GM23338 (cell line): ENCODE measurements at regions not wholly inside any gene's neighbourhood (a gene's known extent, or its start where the extent isn't known, plus 50 kb on each side); places are given as distances from the start of the nearest gene placed in this dataset.

ENCODE experiments used
- ATAC-seq: fragments of 200-7000 bp; cut with Tn5 transposase; 3 replicates; pipeline ENCODE4 v1.9.1; 2020
- DNase-seq: peaks from one replicate; pipeline ENCODE4 v3.0.0-alpha.2; 2015; ENCODE audit warnings: low spot score
- H2AFZ ChIP-seq: fragments of 200-600 bp; sonication (generic); 2 replicates; pipeline ENCODE4 v1.8.0; 2016; ENCODE audit warnings: antibody characterized with exemption, mild to moderate bottlenecking, moderate library complexity
- H3F3A ChIP-seq: fragments of 200-600 bp; sonication (generic); replicated peaks from 2 replicates; pipeline ENCODE4 v1.8.0; 2017; ENCODE audit warnings: antibody characterized with exemption, mixed run types, low read depth
- H3K27ac ChIP-seq: fragments of 200-600 bp; sonication (generic); 2 replicates; pipeline ENCODE4 v1.6.1; 2016; ENCODE audit warnings: low read depth
- H3K27me3 ChIP-seq: fragments of 200-600 bp; sonication (generic); 2 replicates; pipeline ENCODE4 v1.8.0; 2016; ENCODE audit warnings: mild to moderate bottlenecking, mixed run types, moderate library complexity; ENCODE audit not compliant: insufficient read depth
- H3K36me3 ChIP-seq: fragments of 200-600 bp; sonication (generic); 2 replicates; pipeline ENCODE4 v1.8.0; 2016; ENCODE audit warnings: mild to moderate bottlenecking; ENCODE audit not compliant: insufficient read depth
- H3K4me1 ChIP-seq: fragments of 200-600 bp; sonication (generic); 2 replicates; pipeline ENCODE4 v1.8.0; 2016; ENCODE audit warnings: mild to moderate bottlenecking, moderate library complexity; ENCODE audit not compliant: insufficient read depth
- H3K4me2 ChIP-seq: fragments of 200-600 bp; sonication (generic); 2 replicates; pipeline ENCODE4 v1.7.1; 2017; ENCODE audit warnings: mixed run types
- H3K4me3 ChIP-seq: fragments of 200-600 bp; sonication (generic); 2 replicates; pipeline ENCODE4 v1.6.1; 2016; ENCODE audit warnings: mixed run types
- H3K79me2 ChIP-seq: fragments of 200-600 bp; sonication (generic); replicated peaks from 2 replicates; pipeline ENCODE4 v1.8.0; 2017; ENCODE audit warnings: mild to moderate bottlenecking; ENCODE audit not compliant: insufficient read depth
- H3K9me2 ChIP-seq: fragments of 200-600 bp; sonication (generic); 2 replicates; pipeline ENCODE4 v1.8.0; 2017; ENCODE audit not compliant: insufficient read depth
- H4K20me1 ChIP-seq: fragments of 200-600 bp; sonication (generic); replicated peaks from 2 replicates; pipeline ENCODE4 v1.8.0; 2017; ENCODE audit warnings: mild to moderate bottlenecking; ENCODE audit not compliant: insufficient read depth
- H3K27ac Mint-ChIP-seq: 2 replicates; pipeline ENCODE4 v1.8.0; 2020; ENCODE audit warnings: inconsistent platforms, mild to moderate bottlenecking, moderate library complexity, mixed read lengths
- H3K27me3 Mint-ChIP-seq: 3 replicates; pipeline ENCODE4 v1.8.0; 2022; ENCODE audit warnings: low read depth, mild to moderate bottlenecking, moderate library complexity, mixed read lengths, inconsistent platforms; ENCODE audit not compliant: insufficient read depth, poor library complexity
- H3K36me3 Mint-ChIP-seq: 3 replicates; pipeline ENCODE4 v1.8.0; 2021; ENCODE audit warnings: low read depth, mild to moderate bottlenecking, inconsistent platforms, moderate library complexity, mixed read lengths
- H3K4me1 Mint-ChIP-seq: 3 replicates; pipeline ENCODE4 v1.8.0; 2020; ENCODE audit warnings: mild to moderate bottlenecking, inconsistent platforms, mixed read lengths
- H3K4me3 Mint-ChIP-seq: 3 replicates; pipeline ENCODE4 v1.8.0; 2021; ENCODE audit warnings: moderate library complexity, mild to moderate bottlenecking, inconsistent platforms, mixed read lengths
- H3K9me3 Mint-ChIP-seq: 3 replicates; pipeline ENCODE4 v1.8.0; 2020; ENCODE audit warnings: moderate library complexity, mild to moderate bottlenecking, inconsistent platforms, mixed read lengths
- CREB1 ChIP-seq: fragments of 250-450 bp; sonication (Bioruptor Pico); IDR thresholded peaks from 2 replicates; pipeline ENCODE4 v1.5.0; 2020; ENCODE audit warnings: low read depth, mild to moderate bottlenecking, moderate library complexity
- EZH2 ChIP-seq: fragments of 200-600 bp; sonication (generic); IDR thresholded peaks from one replicate; pipeline ENCODE4 v1.8.0; 2017; ENCODE audit warnings: antibody characterized with exemption, mild to moderate bottlenecking, low read depth; ENCODE audit not compliant: unreplicated experiment
- EZH2phosphoT487 ChIP-seq: fragments of 200-600 bp; sonication (generic); IDR thresholded peaks from one replicate; pipeline ENCODE4 v1.8.1; 2018; ENCODE audit warnings: antibody characterized with exemption; ENCODE audit not compliant: unreplicated experiment
- JUNB ChIP-seq: IDR thresholded peaks from one replicate; pipeline ENCODE4 v1.6.1; 2016; ENCODE audit warnings: antibody characterized with exemption; ENCODE audit not compliant: unreplicated experiment
- POLR2AphosphoS5 ChIP-seq: IDR thresholded peaks from 2 replicates; pipeline ENCODE4 v1.6.1; 2016; ENCODE audit warnings: antibody characterized with exemption, low read depth
- STAT1 ChIP-seq: IDR thresholded peaks from one replicate; pipeline ENCODE4 v1.6.1; 2016; ENCODE audit warnings: antibody characterized with exemption; ENCODE audit not compliant: unreplicated experiment
- ZNF114 ChIP-seq: fragments of 250-450 bp; sonication (Bioruptor Pico); IDR thresholded peaks from 2 replicates; pipeline ENCODE4 v1.5.0; 2020; ENCODE audit warnings: mild to moderate bottlenecking, moderate library complexity
- ZNF331 ChIP-seq: fragments of 250-450 bp; sonication (Bioruptor Pico); IDR thresholded peaks from 2 replicates; pipeline ENCODE4 v1.5.0; 2020; ENCODE audit warnings: low read depth, mild to moderate bottlenecking, moderate library complexity
- TF ChIP-seq, protein P1 (sequence below): IDR thresholded peaks from one replicate; pipeline ENCODE4 v1.6.1; 2018; ENCODE audit warnings: antibody characterized with exemption; ENCODE audit not compliant: unreplicated experiment
- TF ChIP-seq, protein P2 (sequence below): IDR thresholded peaks from 2 replicates; pipeline ENCODE4 v1.6.1; 2016; ENCODE audit warnings: antibody characterized with exemption
- TF ChIP-seq, protein P3 (sequence below): fragments of 250-450 bp; sonication (Bioruptor Pico); IDR thresholded peaks from 2 replicates; pipeline ENCODE4 v1.5.0; 2020; ENCODE audit warnings: mild to moderate bottlenecking, moderate library complexity

DNA sequence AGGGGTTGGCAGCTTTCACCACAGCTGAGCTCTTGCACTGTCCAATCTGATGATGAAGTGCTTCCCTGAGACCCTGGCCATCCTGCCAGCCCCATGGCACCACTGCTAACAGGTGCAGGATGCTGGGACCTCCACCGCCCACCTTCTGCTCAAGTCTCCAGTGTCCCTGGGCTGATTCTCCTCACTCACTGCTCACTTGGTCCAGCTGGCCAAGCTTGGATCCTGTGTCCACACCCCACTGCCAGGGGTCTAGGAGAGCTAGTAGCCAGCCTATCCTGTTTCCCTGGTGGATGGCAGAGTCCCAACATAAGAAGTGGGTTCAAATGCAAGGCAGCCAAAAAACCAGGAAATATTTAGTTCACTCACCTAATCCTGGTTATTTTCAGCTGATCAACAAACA lies 217.2 kb upstream of the IRF2BP2 start (continued):
- TF ChIP-seq EZH2 (no peak), STAT1 (no peak), ZNF114 (CRISPR knock-in tag) (no peak), ZNF331 (CRISPR knock-in tag) (no peak), CREB1 (CRISPR knock-in tag) (no peak)
- TF ChIP-seq, protein P1, sequence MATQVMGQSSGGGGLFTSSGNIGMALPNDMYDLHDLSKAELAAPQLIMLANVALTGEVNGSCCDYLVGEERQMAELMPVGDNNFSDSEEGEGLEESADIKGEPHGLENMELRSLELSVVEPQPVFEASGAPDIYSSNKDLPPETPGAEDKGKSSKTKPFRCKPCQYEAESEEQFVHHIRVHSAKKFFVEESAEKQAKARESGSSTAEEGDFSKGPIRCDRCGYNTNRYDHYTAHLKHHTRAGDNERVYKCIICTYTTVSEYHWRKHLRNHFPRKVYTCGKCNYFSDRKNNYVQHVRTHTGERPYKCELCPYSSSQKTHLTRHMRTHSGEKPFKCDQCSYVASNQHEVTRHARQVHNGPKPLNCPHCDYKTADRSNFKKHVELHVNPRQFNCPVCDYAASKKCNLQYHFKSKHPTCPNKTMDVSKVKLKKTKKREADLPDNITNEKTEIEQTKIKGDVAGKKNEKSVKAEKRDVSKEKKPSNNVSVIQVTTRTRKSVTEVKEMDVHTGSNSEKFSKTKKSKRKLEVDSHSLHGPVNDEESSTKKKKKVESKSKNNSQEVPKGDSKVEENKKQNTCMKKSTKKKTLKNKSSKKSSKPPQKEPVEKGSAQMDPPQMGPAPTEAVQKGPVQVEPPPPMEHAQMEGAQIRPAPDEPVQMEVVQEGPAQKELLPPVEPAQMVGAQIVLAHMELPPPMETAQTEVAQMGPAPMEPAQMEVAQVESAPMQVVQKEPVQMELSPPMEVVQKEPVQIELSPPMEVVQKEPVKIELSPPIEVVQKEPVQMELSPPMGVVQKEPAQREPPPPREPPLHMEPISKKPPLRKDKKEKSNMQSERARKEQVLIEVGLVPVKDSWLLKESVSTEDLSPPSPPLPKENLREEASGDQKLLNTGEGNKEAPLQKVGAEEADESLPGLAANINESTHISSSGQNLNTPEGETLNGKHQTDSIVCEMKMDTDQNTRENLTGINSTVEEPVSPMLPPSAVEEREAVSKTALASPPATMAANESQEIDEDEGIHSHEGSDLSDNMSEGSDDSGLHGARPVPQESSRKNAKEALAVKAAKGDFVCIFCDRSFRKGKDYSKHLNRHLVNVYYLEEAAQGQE = no peak

DNA sequence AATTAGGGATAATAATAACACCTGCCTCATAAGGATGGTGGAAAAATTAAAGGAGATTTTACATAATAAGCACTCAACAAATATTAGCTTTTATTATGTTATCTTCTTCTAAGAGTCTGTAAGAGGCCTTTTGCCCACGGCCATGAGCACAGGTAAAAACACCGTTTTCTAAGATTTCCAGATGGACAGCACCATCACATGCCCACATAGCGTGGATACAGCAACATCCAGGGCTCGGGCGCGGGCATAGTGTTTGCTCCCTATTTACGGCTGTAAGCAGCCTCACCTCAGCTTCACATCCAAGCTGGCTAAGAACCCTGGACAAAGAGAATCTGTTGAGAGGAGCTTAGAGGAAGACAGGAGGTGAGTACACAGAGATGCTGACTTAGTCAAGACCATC lies 216.4 kb upstream of the IRF2BP2 start:
- Histone ChIP-seq H3K36me3 (no peaks in the 10 kb centered on the region), H3K4me2 (no peak overlapping the region), H3K27ac (no peak overlapping the region), H3K9me2 (0 out of 2 replicates have a peak, but pooled peaks cover 11% of the 10 kb centered on the region), H3F3A (no peaks in the 10 kb centered on the region), H3K4me1 (no peaks in the 10 kb centered on the region), H4K20me1 (no peaks in the 10 kb centered on the region), H2AFZ (no peak overlapping the region), H3K4me3 (no peak overlapping the region), H3K79me2 (no peaks in the 10 kb centered on the region), H3K27me3 (no peaks in the 10 kb centered on the region)
- no peak for DNase-seq
- Mint-ChIP-seq H3K27ac (no peak overlapping the region), H3K9me3 (no peaks in the 10 kb centered on the region), H3K4me3 (no peak overlapping the region), H3K4me1 (no peaks in the 10 kb centered on the region), H3K36me3 (no peaks in the 10 kb centered on the region), H3K27me3 (peaks cover 9% of the 10 kb centered on the region)
- no peak for ATAC-seq
- TF ChIP-seq, protein P2, sequence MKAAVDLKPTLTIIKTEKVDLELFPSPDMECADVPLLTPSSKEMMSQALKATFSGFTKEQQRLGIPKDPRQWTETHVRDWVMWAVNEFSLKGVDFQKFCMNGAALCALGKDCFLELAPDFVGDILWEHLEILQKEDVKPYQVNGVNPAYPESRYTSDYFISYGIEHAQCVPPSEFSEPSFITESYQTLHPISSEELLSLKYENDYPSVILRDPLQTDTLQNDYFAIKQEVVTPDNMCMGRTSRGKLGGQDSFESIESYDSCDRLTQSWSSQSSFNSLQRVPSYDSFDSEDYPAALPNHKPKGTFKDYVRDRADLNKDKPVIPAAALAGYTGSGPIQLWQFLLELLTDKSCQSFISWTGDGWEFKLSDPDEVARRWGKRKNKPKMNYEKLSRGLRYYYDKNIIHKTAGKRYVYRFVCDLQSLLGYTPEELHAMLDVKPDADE = no peak
- TF ChIP-seq EZH2 (no peak), ZNF331 (CRISPR knock-in tag) (no peak), EZH2phosphoT487 (no peak), CREB1 (CRISPR knock-in tag) (no peak), STAT1 (no peak), ZNF114 (CRISPR knock-in tag) (no peak), POLR2AphosphoS5 (no peak), JUNB (no peak)
- TF ChIP-seq, protein P1 = no peak
- TF ChIP-seq, protein P3, sequence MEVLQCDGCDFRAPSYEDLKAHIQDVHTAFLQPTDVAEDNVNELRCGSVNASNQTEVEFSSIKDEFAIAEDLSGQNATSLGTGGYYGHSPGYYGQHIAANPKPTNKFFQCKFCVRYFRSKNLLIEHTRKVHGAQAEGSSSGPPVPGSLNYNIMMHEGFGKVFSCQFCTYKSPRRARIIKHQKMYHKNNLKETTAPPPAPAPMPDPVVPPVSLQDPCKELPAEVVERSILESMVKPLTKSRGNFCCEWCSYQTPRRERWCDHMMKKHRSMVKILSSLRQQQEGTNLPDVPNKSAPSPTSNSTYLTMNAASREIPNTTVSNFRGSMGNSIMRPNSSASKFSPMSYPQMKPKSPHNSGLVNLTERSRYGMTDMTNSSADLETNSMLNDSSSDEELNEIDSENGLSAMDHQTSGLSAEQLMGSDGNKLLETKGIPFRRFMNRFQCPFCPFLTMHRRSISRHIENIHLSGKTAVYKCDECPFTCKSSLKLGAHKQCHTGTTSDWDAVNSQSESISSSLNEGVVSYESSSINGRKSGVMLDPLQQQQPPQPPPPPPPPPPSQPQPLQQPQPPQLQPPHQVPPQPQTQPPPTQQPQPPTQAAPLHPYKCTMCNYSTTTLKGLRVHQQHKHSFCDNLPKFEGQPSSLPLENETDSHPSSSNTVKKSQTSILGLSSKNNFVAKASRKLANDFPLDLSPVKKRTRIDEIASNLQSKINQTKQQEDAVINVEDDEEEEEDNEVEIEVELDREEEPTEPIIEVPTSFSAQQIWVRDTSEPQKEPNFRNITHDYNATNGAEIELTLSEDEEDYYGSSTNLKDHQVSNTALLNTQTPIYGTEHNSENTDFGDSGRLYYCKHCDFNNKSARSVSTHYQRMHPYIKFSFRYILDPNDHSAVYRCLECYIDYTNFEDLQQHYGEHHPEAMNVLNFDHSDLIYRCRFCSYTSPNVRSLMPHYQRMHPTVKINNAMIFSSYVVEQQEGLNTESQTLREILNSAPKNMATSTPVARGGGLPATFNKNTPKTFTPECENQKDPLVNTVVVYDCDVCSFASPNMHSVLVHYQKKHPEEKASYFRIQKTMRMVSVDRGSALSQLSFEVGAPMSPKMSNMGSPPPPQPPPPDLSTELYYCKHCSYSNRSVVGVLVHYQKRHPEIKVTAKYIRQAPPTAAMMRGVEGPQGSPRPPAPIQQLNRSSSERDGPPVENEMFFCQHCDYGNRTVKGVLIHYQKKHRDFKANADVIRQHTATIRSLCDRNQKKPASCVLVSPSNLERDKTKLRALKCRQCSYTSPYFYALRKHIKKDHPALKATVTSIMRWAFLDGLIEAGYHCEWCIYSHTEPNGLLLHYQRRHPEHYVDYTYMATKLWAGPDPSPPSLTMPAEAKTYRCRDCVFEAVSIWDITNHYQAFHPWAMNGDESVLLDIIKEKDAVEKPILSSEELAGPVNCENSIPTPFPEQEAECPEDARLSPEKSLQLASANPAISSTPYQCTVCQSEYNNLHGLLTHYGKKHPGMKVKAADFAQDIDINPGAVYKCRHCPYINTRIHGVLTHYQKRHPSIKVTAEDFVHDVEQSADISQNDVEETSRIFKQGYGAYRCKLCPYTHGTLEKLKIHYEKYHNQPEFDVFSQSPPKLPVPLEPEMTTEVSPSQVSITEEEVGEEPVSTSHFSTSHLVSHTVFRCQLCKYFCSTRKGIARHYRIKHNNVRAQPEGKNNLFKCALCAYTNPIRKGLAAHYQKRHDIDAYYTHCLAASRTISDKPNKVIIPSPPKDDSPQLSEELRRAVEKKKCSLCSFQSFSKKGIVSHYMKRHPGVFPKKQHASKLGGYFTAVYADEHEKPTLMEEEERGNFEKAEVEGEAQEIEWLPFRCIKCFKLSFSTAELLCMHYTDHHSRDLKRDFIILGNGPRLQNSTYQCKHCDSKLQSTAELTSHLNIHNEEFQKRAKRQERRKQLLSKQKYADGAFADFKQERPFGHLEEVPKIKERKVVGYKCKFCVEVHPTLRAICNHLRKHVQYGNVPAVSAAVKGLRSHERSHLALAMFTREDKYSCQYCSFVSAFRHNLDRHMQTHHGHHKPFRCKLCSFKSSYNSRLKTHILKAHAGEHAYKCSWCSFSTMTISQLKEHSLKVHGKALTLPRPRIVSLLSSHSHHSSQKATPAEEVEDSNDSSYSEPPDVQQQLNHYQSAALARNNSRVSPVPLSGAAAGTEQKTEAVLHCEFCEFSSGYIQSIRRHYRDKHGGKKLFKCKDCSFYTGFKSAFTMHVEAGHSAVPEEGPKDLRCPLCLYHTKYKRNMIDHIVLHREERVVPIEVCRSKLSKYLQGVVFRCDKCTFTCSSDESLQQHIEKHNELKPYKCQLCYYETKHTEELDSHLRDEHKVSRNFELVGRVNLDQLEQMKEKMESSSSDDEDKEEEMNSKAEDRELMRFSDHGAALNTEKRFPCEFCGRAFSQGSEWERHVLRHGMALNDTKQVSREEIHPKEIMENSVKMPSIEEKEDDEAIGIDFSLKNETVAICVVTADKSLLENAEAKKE (CRISPR knock-in tag) = no peak
